AG20443 (cell line): ENCODE measurements at regions not wholly inside any gene's neighbourhood (a gene's known extent, or its start where the extent isn't known, plus 50 kb on each side); places are given as distances from the start of the nearest gene placed in this dataset.

Source experiments
- DNase-seq: peaks from one replicate; pipeline ENCODE4 v3.0.0; 2012; ENCODE audit warnings: low spot score, mixed read lengths

- DNase-seq = peak; percentile 60
These were observed 94.1 kb downstream of the SIK1 start for GRCh38 chr21:43332861-43333297.

GRCh38 chr21:43331962-43332828 is 94.7 kb downstream of the SIK1 start:
- peak; percentile 36 for DNase-seq

- no peak for DNase-seq
These were observed 95.6 kb downstream of the SIK1 start for GRCh38 chr21:43331111-43331961.

- no peak for DNase-seq
These were observed 96.5 kb downstream of the SIK1 start for GRCh38 chr21:43330306-43330881.

- DNase-seq = no peak
These were observed 97.1 kb downstream of the SIK1 start for GRCh38 chr21:43329711-43330269.

- DNase-seq = no peak
These were observed 97.8 kb downstream of the SIK1 start for GRCh38 chr21:43328958-43329691.

- DNase-seq = no peak
These were observed 98.6 kb downstream of the SIK1 start for GRCh38 chr21:43328185-43328957.

- DNase-seq = no peak
These were observed 100.8 kb downstream of the SIK1 start for GRCh38 chr21:43325968-43326715.

- no peak for DNase-seq
These were observed 101.9 kb downstream of the SIK1 start for GRCh38 chr21:43325036-43325435.

GRCh38 chr21:43324596-43324995 is 102.3 kb downstream of the SIK1 start:
- DNase-seq = no peak

- peak; percentile 40 for DNase-seq
These were observed 103.5 kb downstream of the SIK1 start for GRCh38 chr21:43323244-43324005.

GRCh38 chr21:43322805-43323204 is 104.1 kb downstream of the SIK1 start:
- DNase-seq = no peak

- no peak for DNase-seq
These were observed 104.6 kb downstream of the SIK1 start for GRCh38 chr21:43322311-43322710.

GRCh38 chr21:43321611-43322010 is 105.3 kb downstream of the SIK1 start:
- no peak for DNase-seq

- no peak for DNase-seq
These were observed 105.8 kb downstream of the SIK1 start for GRCh38 chr21:43321111-43321510.

- DNase-seq = no peak
These were observed 106.4 kb downstream of the SIK1 start for GRCh38 chr21:43320526-43320925.

- DNase-seq = peak; percentile 80
These were observed 107.8 kb downstream of the SIK1 start for GRCh38 chr21:43318841-43319781.

GRCh38 chr21:43318368-43318767 is 108.6 kb downstream of the SIK1 start:
- no peak for DNase-seq
